Stimulated activated CD4-positive, alpha-beta T cell treated with anti-CD3 and anti-CD28 coated beads, TNF-alpha, amount 100 ng/mL, for 24 hours (primary cell): ENCODE measurements at regions not wholly inside any gene's neighbourhood (a gene's known extent, or its start where the extent isn't known, plus 50 kb on each side); places are given as distances from the start of the nearest gene placed in this dataset.
A peak's percentile ranks its signal among the peaks of the same experiment; 100 is the strongest.

Experiments
- DNase-seq, 3 experiments: peaks; one replicate each; pipeline ENCODE4 v3.0.0-alpha.2; 2020; ENCODE audit warnings: low read depth in 3 of 3

DNA sequence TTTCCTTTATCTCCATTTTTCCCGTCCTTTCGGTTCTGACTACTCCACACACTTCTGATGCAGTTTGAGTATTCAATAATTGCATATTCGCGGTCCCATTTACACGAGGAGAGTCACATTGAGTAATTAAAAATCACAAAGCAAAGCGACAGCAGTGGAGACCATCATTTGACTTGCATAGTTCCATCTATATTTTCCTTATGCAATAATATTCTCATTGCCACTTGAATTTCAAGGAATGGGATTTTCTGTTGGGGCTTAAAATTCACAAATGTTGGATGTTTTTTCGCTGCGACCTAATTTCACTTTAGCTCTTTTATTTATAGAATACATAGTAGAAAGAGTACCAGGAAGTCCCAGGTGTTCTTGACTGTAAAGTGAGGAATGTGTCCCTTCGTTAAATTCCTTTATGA, 186.8 kb downstream of the ZEB2 start:
- no peak for DNase-seq

- peak; percentile 76 to 84 (median 84) for DNase-seq
Measured at GRCh38 chr2:144332356-144333142, 187.4 kb downstream of the ZEB2 start.

DNA sequence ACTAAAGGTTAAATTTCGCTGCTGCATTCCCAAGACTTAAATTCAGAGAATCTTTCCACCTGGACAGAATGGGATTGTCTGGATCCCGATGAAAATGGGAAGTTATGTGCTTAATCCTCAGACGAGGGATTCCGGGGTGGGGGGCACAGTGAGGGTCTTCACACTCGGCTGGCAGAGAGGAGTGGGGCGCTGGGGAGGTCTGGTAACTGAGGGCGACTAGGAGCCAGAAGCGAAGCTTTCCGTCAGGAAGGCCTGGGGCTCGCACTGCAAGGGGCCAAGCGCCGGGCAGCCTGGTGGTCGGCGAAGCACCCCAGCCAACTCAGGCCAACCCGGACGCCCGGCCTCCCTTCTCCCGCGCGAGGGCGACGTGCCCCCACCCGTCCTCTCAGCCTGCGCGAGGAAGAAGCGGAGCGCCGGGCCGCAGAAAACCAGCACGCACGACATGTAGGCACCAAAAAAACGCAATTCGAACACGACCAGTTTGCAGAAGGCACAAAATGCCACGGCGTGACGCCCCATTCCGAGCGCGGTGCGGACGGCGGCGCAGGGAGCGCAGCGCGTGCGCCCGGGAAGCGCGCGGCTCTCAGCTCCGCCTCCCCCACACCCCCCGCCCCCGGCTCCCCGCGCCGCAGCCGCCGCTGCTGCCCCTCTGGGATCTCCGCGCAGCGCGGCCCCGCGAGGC, 188.1 kb downstream of the ZEB2 start:
- no peak for DNase-seq

- peak in 1 of 3 experiments; percentile 27 for DNase-seq
Measured at GRCh38 chr2:144330951-144331673, 188.8 kb downstream of the ZEB2 start.

DNA sequence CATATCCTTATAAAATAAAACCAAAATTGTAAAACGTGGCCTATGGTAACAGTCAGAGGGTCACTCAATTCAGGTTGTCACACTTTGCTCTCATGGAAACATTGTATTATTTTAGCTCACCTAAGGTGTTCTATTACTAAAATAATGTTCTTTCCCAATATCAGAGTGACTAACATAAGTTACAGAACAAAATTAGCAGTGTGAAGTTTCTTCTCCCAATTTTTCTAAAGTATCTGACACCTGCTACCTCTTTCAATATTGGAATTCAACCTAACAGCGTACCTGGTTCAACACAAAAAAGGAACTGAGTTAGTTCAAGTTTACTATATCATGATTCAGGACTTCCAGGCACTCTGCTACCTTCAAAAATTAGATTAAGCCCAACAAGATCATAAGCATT, 190.4 kb downstream of the ZEB2 start:
- no peak for DNase-seq

DNA sequence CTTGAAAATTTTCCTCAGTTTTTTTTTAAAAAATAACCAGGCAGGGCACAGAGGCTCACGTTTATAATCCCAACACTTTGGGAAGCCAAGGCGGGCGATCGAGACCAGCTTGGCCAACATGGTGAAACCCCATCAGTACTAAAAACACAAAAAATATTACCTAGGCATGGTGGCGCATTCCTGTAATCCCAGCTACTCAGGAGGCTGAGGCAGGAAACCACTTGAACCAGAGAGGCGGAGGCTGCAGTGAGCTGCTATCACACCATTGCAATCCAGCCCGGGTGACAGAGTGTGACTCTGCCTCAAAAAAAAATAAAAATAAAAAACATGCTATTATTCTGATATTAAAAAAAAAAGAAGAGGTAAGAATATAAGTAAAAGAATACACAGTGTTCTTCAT, 191.0 kb downstream of the ZEB2 start:
- no peak for DNase-seq

DNA sequence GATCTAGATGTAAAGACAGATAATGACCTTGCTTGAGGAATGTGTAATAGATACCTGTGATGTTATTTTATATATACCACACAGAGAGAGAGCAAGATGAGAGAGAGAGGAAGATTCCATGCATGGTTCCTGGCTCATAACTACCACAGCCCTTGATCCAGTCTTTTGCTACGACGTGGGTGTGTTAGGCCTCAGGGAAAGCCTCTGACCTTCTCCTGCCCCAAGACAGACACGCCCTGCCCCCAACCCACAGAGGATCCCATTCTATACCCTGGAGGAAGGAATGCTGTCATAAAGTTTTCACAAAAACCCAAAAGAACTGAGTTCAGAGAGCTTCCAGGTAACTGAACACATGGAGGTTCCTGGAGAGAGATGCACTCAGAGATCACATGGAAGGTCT, 193.1 kb downstream of the ZEB2 start:
- DNase-seq: no peak

- peak in 1 of 3 experiments; percentile 28 for DNase-seq
Measured at GRCh38 chr2:144325086-144325485, 194.8 kb downstream of the ZEB2 start.

DNA sequence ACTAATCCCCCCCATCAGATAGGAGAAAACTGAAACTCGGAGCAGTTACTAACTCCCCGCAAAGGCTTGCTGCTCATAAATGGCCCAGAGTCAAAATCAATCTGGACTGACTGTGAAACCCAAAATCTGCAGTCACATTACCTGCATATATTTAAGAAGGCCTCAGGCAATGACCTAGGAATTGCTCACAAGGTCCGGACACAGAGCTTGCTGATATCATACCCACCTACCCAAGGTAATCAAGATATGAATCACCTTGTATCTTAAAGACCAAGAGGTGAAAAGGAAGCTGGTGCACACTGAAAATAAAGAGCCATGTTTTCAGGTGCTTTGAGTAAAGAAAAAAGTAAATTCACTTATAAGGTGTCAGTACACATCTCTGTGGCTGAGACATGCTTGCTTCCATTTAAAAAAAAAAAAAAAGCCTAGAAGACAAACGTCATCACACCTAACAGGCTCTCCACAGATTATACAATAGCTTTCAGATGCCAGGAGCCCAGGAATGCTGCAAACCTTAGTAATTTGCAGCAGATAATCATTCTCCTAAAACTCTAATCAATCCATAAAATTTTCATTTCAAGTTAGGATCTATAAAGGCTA, 195.4 kb downstream of the ZEB2 start:
- DNase-seq: no peak

GRCh38 chr2:144323946-144324345, 196.0 kb downstream of the ZEB2 start:
- no peak for DNase-seq

- DNase-seq: no peak
Measured at GRCh38 chr2:144322379-144322778, 197.5 kb downstream of the ZEB2 start.

DNA sequence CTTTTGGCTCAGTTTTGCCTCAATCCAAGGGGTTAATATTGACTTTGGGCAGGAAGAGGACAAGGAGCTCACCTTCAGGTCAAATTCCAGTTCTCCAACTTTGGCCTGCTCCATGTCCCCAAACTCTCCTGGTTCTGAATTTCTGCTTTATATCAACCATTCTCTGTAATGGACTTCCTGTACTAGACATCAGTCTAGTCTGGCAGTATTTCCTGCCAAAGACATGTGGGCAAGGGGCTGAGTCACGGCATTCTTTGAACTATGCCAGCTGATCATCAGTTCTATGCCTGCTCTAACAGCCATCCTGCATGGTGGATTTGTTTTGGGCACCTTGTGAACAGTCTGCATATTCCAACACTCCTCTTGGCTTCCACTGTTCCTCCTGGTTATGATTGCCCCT, 199.4 kb downstream of the ZEB2 start:
- DNase-seq: peak in 1 of 3 experiments; percentile 35

DNA sequence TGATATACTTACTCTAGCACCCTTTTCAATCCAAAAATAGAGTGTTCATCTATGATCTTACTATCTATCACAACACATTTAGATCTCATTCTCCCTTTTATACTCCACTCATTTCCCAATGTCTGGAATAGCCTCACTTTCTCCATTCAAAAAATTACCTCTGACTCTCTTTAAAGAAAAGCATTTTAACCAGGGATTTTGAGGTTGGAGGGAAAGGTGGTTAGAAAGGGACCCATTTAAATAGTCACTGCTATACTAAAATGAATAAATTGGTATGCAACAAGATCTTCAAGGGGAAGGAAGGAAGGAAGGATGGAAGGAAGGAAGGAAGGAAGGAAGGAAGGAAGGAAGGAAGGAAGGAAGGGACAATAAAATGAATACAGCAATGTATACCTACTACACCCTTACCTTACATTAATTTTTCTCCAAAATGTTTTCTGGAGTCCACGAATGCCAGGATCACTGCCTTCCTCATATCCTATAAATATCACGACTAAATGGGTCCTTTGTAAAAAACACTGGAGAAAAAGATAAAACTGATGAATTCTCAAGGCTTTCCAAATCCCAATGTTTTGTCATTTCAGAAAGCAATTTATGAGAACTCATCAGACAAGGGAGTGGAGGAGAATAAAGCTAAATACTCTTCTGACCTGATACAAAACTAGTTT, 202.7 kb downstream of the ZEB2 start:
- DNase-seq: no peak

DNA sequence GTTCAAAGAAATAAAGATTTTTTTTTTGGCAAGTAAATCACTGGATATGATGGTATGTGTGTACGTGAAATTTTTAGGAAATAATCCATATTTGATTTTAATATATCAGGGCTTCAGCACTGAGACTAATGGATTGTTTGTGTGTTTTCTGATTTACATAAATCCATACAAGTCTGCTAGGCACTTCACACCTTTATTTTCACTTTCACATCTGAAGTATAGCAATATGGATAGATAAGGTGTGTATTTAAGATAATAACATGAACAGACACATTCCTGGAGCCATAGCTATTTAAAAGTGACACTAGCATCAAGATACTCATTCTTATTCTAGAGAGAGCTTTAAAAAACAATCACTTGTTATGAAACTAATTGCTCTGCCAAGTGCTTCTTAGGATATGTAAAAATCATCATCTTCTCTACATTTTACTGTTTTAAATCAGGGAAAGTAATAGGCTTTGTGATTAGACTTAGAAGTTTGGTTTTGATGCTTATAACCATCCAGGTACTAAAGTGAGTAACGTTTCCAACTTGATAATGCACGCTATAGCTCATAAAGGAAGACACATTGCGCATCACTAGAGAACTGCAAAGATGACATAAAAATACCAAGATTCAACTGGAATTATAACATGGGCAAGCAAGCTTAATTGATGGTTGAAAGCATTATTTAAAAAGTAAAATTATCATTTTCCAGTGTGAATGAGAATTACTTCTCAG, 208.9 kb downstream of the ZEB2 start:
- no peak for DNase-seq

DNA sequence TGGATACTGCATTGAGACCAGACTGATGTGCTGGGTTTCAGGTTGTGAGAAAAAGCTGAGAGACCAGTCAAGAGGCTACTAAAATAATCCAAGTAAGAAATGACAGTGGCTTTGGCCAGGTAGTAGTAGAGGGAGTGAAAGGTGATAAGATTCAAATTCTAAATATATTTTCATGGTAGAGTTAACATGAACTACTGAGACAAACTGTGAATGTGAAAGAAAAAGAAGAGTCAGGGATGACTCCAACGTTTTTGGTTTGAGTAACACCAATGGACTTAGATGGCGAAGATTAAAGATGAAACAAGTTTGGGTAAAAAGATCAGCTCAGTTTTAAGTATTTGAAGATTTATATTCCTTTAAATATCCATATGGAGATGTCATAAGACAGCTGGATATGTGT, 209.4 kb downstream of the ZEB2 start:
- DNase-seq: no peak

GRCh38 chr2:144307711-144308110, 212.2 kb downstream of the ZEB2 start:
- DNase-seq: no peak

GRCh38 chr2:144304202-144304601, 215.7 kb downstream of the ZEB2 start:
- DNase-seq: no peak

DNA sequence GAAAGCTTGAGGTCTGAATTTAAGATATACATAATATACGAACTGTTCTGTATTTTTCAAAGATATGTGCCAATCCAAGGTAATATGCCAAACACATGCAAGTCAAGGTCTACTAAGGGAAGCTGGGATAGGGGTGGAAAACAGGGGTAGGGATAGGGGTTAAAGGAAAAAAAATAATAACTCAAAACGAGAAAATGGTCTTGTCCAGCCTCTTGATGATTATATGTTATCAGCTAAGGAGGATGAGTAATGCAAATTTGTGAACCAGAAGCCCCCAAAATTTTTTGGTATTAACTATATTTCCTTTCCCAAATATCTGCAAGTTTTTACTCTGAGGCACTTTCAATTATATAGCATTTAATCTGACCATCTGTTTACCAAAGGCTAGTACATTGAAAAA, 219.3 kb downstream of the ZEB2 start:
- DNase-seq: no peak

DNA sequence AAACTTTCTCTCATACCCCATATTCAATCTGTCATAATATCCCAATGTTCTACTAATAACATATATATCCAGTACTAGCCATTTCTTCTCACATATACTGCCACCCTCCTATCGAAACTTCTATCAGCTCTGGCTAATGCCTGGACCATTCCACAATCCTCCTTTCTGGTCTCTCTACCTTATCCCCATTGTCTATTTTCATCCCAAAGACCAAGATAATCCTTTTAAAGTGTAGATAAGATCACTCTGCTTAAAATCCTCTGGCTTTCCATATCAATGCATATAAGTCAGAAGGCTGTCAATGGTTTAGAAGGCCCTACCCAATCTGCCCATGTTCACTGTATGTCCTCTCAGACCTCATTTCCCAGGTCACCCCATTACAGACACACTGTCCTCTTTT, 229.6 kb downstream of the ZEB2 start:
- no peak for DNase-seq

DNA sequence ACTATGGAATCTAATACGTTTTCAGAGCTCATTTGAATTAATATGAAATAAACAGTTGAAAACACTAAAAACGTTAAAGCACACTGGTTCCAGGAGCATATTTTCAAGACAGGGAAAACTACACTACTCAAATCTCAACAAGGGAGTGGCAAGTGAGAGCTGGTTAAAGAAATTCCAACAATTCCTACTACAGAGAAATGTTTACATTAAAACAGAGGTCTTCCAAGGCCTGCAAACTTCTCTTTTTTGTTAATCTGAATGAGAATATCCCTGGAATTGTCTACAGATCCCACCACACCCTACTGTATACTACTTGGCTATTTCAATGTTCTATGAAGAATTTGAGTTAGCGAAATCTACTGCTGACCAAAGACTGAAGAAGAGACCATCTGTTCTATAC, 231.5 kb downstream of the ZEB2 start:
- no peak for DNase-seq

DNA sequence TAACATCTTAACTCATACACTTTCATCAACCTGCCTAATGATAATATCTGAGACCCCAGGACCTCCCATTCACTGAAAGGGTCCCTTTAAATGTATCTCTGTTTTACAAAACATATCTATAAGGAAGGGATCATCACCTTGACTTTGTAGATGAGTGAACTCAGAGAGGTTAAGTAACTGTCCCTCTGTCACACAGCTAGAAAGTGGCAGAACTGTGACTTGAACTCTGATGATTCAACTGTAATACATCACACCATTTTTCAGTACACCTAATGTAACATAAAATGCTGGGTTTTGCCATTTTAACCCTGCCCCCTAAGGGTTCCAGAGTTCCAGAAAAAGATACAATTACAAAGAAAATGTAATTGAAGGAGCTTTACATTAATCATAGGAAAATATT, 234.6 kb downstream of the ZEB2 start:
- DNase-seq: no peak
